HG03439 (cell line): ENCODE measurements at regions not wholly inside any gene's neighbourhood (a gene's known extent, or its start where the extent isn't known, plus 50 kb on each side); places are given as distances from the start of the nearest gene placed in this dataset.

Experiments used
- ATAC-seq: cut with Tn5 transposase; IDR thresholded peaks from one replicate; pipeline ENCODE4 v1.9.1; 2021; ENCODE audit warnings: mild to moderate bottlenecking, moderate library complexity; ENCODE audit not compliant: unreplicated experiment

GRCh38 chr4:116872941-116873340 lies 212.4 kb downstream of the TRAM1L1 start:
- no peak for ATAC-seq

DNA sequence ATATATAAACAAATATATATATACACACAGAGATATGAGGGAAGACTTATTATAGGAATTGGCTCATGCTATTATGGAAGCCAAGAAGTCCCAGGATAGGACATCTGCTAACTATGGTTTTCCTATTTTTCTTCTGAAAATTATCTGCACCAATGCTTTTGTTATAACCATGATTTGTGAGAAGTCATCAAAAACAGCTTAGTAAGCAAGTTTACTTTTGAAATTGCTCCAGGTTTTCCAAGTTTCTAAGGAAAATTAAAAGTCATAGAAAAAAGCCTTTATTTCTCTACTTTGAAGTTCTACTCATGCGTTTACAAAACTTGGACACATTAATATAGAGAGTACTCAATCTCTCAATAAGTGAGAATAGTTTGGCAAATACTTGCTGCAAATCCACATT lies 213.1 kb downstream of the TRAM1L1 start:
- no peak for ATAC-seq

GRCh38 chr4:116870686-116871085 lies 214.7 kb downstream of the TRAM1L1 start:
- ATAC-seq: no peak

GRCh38 chr4:116866106-116866505 lies 219.3 kb downstream of the TRAM1L1 start:
- ATAC-seq: no peak

DNA sequence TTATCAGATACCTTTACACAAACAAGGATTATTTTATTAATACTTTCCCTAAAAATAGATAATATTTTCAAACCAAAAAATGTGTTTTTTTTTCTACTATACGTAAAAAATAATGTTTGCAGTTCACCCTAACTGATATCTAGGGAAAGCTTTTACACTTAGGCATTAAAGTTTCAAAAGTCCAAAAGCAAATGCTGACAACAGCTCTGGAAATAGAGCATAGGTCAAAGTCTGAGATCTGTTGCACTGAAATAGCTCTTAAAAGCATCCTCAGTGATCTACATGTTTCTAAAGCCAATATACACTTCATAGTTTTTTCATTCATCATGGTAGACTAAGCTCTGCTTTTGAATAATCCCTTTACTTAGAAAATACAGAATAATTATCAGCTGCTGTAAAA lies 222.8 kb downstream of the TRAM1L1 start:
- ATAC-seq: no peak

GRCh38 chr4:116860891-116861290 lies 224.5 kb downstream of the TRAM1L1 start:
- no peak for ATAC-seq

DNA sequence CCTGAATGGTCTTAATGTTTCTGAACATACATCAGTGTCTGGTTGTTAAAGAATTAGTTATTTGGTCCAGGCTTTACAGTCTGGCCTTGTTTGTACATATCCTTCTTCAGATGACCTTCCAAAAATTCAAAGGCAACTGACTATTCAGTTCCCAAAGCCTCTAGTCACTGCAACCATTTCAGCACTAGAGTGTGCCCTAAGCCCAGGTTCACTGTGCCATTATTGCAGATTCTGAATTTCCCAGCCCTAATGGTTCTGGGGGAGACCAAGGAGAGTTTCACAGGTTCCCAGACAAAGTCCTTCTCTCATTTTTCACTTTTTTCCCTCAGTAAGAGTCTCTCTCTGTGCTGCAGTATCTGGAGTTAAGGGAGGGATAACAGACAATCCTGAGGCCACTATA lies 235.8 kb downstream of the TRAM1L1 start:
- ATAC-seq: no peak

DNA sequence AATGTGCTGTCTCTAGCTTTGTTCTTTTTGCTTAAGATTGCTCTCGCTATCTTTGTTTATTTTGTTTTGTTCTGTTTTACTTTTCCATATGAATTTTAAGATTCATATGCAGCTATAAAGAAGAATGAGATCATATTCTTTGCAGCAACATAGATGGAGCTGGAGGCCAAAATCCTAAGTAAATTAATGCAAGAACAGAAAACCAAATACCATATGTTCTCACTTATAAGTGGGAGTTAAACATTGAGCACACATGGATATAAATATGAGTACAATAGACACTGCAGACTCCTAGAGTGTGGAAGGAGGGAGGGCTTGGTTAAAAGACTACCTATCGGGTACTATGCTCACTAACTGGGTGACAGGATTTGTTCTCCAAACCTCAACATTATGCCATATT lies 237.8 kb downstream of the TRAM1L1 start:
- ATAC-seq: no peak

DNA sequence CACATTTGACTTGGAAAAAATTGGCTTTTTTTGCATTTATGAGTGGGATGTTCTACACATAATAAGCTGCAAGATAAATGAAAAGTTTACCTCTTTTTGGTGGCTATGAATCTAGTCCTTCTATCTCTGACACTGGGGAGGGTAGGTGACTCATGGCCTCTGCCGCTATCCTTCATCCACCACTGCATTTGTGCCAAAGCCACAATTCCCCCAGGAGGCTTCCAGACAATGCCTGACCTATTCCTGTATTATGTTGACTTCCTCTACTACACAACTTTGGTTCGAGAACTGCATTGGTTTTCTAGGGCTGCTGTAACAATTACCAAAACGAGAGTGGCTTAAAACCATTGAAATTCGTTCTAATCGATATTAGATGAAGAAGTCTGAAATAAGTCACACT lies 245.6 kb downstream of the TRAM1L1 start:
- no peak for ATAC-seq

GRCh38 chr4:116838609-116839008 lies 246.8 kb downstream of the TRAM1L1 start:
- ATAC-seq: no peak

DNA sequence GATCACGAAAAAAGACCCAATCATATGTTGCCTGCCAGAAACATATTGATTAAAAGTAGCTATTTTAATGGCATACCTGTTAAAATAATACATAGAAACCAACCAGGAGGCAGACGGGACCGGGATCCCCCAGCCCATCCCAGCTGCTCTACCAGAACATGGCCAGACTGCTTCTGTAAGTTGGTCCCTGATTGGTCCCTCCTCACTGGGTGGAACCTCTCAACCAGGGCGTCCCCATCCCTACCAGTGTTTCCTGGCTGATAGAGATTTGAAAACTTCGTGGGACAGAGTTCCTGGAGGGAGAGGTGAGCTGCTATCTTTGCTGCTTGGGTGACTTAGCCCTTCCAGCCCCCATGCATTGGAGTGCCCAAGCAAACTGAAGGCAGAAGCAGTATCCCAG lies 256.2 kb downstream of the TRAM1L1 start:
- no peak for ATAC-seq

- ATAC-seq: no peak
Observed at GRCh38 chr4:116824172-116824571, 261.2 kb downstream of the TRAM1L1 start.

DNA sequence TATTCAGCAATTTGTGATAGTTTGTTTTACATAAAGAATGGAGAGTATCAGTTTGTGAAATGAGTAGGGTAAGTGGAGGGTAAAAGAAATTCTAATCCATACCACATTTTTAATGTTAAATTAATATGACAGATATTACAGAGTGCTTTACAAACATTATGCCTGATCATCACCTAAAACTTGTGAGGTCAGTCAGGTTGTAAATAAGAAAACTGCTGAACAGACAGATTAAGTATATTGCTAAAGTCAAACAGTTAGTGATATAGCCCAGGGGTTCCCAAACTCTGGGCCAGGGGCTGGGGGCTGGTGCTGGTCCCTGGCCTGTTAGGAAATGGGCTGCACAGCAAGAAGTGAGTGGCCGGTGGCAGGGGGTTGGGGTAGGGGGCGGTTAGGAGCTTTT lies 273.6 kb downstream of the TRAM1L1 start:
- ATAC-seq: no peak

- ATAC-seq: no peak
Observed at GRCh38 chr4:116796022-116796421, 289.4 kb downstream of the TRAM1L1 start.

- ATAC-seq: no peak
Observed at GRCh38 chr4:116788723-116789122, 296.7 kb downstream of the TRAM1L1 start.

- ATAC-seq: no peak
Observed at GRCh38 chr4:116755051-116755450, 330.3 kb downstream of the TRAM1L1 start.

DNA sequence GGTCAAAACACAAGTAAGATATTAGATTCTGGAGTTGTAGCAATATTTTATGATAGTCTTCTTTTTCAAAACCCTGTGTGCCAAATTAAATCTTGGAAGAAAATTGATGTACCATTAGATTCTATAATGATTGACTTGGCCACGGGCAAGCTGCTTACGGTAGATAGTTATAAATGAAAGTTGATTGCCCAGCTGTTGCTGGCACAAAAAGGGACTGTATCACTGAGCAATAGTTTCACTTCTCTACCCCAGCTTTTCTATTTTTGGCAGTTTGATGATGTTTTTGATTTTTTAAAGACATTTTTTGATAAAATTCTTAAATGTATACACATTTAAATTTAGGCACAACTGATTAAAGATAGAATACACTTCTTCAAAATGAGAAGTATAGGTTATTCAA lies 333.3 kb downstream of the TRAM1L1 start:
- no peak for ATAC-seq

DNA sequence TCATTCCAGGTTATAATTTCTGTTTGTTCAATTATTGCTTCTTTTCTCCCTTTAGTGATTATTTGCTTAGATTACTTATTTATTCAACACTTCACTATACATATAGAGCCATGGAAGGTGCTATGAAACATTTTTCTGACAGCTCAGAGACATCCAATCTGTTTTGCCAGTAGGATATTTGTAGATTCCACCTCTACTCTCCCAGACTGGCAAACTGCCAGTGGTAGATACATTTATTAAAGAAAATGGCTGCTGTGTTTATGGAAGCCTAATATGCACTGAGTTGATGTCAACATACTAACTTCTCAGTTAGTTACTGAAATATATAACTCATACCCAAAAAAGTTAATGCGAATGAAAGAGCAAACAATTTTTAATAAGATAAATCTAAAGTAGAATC lies 348.6 kb downstream of the TRAM1L1 start:
- no peak for ATAC-seq

- ATAC-seq: no peak
Observed at GRCh38 chr4:116734178-116734577, 351.2 kb downstream of the TRAM1L1 start.

DNA sequence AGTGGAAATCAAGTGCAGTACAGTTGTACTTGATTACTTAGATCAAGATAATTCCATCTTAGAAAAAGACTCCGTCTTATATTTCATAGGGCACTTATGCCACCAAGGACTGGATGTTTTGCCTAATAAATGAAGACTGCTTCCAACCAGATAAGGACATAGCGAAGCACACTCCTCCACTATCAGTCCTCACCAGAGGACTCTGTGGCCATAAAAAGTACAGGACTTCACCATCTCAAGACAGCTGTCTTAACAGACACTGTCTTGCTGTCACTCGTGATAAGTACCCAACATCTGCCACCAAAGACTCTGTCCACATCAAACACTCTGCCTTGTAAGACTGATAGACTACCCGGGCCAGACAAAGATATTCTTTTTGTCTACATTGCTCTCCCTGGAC lies 352.0 kb downstream of the TRAM1L1 start:
- no peak for ATAC-seq

DNA sequence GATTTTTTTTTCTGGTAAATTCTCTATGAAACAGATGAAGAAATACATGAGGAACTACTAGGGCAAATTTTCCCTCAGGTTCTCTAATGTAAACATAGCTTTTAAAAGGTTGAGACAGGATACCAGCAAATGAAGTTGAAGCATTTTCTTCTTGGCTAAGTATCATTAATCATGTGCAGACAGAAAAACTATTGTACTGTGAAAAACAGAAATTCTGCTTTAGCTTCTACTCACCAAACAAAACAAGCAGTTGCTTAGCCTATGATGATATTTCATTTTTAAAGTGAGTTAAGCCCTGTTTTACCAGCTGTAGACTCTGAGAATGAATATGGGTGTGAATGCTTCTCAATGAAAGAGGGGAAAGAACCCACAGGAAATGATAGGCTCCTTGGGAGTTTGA lies 358.9 kb downstream of the TRAM1L1 start:
- ATAC-seq: no peak

DNA sequence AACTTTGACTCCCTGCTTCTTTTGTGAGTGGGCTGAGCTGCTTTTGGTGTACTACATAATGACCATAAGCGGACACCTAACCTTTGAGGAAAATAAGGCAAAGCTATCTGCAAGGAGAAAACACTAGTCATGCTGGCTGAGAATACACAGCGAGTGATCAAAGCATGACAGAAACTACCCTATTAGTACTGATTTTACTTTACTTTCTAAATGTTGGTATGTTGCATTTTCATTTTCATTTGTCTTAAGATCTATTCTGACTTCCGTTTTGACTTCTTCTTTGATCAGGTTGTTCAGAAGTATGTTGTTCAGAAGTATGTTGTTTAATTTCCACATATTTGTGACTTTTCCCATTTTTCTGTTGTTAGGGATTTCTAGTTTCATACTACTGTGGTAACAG lies 361.1 kb downstream of the TRAM1L1 start:
- ATAC-seq: peak; percentile 99

DNA sequence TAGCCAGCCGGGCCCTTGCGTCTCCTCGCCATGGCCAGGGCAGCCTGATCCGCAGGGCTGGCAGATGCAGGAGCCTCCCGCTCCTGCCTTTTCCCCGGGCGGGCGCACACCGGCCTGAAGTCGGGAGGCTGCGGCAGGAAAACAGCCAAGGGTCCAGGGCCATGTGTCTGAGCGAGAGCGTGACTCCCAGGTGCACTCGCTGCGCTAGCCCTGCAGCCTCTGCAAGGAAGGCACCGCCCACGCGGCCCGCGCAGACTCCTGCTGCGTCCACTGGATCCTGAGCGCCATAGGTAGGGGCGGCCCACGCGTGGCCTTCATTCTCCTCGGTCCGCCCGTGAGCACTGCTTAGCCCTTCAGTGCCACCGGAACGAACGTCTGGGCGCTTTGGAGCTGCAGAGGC lies 379.9 kb downstream of the TRAM1L1 start:
- ATAC-seq: no peak

GRCh38 chr4:116702949-116703348 lies 382.4 kb downstream of the TRAM1L1 start:
- no peak for ATAC-seq
